GM12873 (cell line): ENCODE measurements at regions not wholly inside any gene's neighbourhood (a gene's known extent, or its start where the extent isn't known, plus 50 kb on each side); places are given as distances from the start of the nearest gene placed in this dataset.

Source experiments
- CTCF ChIP-seq: IDR thresholded peaks from 2 replicates; pipeline ENCODE4 v1.5.1; 2012; ENCODE audit warnings: low read depth, mild to moderate bottlenecking, moderate library complexity, low read length, control low read depth; ENCODE audit not compliant: insufficient read depth; ENCODE audit errors: missing control alignments

GRCh38 chr14:94717808-94718207 lies 52.1 kb downstream of the GSC start:
- no peak for TF ChIP-seq CTCF

- TF ChIP-seq CTCF: no peak
These were observed 52.9 kb downstream of the GSC start for GRCh38 chr14:94716976-94717375.

GRCh38 chr14:94713115-94713514 lies 56.8 kb downstream of the GSC start:
- no peak for TF ChIP-seq CTCF

- TF ChIP-seq CTCF: no peak
These were observed 59.2 kb downstream of the GSC start for GRCh38 chr14:94710731-94711130.

GRCh38 chr14:94707494-94707893 lies 62.4 kb downstream of the GSC start:
- TF ChIP-seq CTCF: peak; percentile 23

- TF ChIP-seq CTCF: no peak
These were observed 63.8 kb downstream of the GSC start for GRCh38 chr14:94706133-94706532.

GRCh38 chr14:94702629-94703028 lies 67.3 kb downstream of the GSC start:
- TF ChIP-seq CTCF: no peak
